Activated CD8-positive, alpha-beta T cell treated with anti-CD3 and anti-CD28 coated beads for 36 hours (primary cell): ENCODE measurements at regions not wholly inside any gene's neighbourhood (a gene's known extent, or its start where the extent isn't known, plus 50 kb on each side); places are given as distances from the start of the nearest gene placed in this dataset.

Experiments
- ATAC-seq: fragments of 200-7000 bp; cut with Tn5 transposase; one replicate; pipeline ENCODE4 v1.10.0; 2021; ENCODE audit warnings: mild to moderate bottlenecking, moderate library complexity
- CTCF ChIA-PET: fragments of 350-600 bp; sonication (Branson Sonifier 250); formaldehyde crosslinking; loops from one replicate; lab custom pipeline; 2021; ENCODE audit warnings: antibody characterized with exemption; lab: Charles Lee
- POLR2A ChIA-PET: fragments of 350-600 bp; sonication (Branson Sonifier 250); formaldehyde crosslinking; loops from one replicate; lab custom pipeline; 2021; ENCODE audit warnings: antibody characterized with exemption; lab: Charles Lee
- DNase-seq: peaks from one replicate; pipeline ENCODE4 v3.0.0-alpha.2; 2020
- H3K27ac Mint-ChIP-seq: one replicate; pipeline ENCODE4 v1.8.0; 2021; ENCODE audit warnings: mild to moderate bottlenecking, mixed read lengths
- H3K27me3 Mint-ChIP-seq: one replicate; pipeline ENCODE4 v1.8.0; 2021; ENCODE audit warnings: mixed read lengths
- H3K36me3 Mint-ChIP-seq: one replicate; pipeline ENCODE4 v1.8.0; 2021; ENCODE audit warnings: low read depth, mixed read lengths
- H3K4me1 Mint-ChIP-seq: one replicate; pipeline ENCODE4 v1.8.0; 2021; ENCODE audit warnings: low read depth, mixed read lengths
- H3K4me3 Mint-ChIP-seq: one replicate; pipeline ENCODE4 v1.8.0; 2021; ENCODE audit warnings: mild to moderate bottlenecking, moderate library complexity, mixed read lengths
- H3K9me3 Mint-ChIP-seq: one replicate; pipeline ENCODE4 v1.8.0; 2021; ENCODE audit warnings: mixed read lengths
- intact Hi-C: fragments of 100-400 bp; cut with micrococcal nuclease; formaldehyde crosslinking; loops from one replicate; pipeline ENCODE4 v1.10.0; 2022
- TF ChIP-seq, protein P1 (sequence below): fragments of 200-600 bp; IDR thresholded peaks from one replicate; pipeline ENCODE4 v1.8.0; 2022; ENCODE audit warnings: antibody characterized with exemption, mild to moderate bottlenecking

DNA sequence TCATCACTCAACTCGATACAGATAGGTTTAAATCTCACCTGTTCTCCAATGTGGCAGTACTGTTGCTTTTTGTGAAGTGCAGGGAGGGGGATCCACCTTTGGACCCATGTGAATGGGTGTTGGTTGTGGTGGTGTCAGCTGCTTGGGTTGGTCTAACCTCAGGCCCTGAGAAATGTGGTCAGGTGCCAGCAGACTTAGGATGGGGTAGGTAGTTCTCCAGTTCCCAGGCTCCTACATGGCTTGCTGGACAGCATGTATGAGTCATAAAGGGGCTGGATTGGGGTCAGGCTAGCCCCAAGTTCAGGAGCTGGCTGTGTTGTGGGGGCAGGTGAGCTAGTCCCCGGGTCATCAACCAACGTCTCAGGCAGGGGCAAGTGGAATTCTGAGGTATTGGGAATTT lies 472.6 kb upstream of the CNTNAP2 start:
- H3K36me3 Mint-ChIP-seq, result no peaks in the 10 kb centered on the region
- ATAC-seq, result no peak
- DNase-seq, result no peak
- H3K27ac Mint-ChIP-seq, result no peak overlapping the region
- ChIA-PET CTCF (no interaction called here), POLR2A (no interaction called here)
- H3K4me1 Mint-ChIP-seq, result no peaks in the 10 kb centered on the region
- intact Hi-C loops, result no loop called here
- H3K9me3 Mint-ChIP-seq, result peaks cover 8% of the 10 kb centered on the region
- TF ChIP-seq, protein P1, sequence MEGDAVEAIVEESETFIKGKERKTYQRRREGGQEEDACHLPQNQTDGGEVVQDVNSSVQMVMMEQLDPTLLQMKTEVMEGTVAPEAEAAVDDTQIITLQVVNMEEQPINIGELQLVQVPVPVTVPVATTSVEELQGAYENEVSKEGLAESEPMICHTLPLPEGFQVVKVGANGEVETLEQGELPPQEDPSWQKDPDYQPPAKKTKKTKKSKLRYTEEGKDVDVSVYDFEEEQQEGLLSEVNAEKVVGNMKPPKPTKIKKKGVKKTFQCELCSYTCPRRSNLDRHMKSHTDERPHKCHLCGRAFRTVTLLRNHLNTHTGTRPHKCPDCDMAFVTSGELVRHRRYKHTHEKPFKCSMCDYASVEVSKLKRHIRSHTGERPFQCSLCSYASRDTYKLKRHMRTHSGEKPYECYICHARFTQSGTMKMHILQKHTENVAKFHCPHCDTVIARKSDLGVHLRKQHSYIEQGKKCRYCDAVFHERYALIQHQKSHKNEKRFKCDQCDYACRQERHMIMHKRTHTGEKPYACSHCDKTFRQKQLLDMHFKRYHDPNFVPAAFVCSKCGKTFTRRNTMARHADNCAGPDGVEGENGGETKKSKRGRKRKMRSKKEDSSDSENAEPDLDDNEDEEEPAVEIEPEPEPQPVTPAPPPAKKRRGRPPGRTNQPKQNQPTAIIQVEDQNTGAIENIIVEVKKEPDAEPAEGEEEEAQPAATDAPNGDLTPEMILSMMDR, result no peak
- H3K27me3 Mint-ChIP-seq, result no peaks in the 10 kb centered on the region
- no peak overlapping the region for H3K4me3 Mint-ChIP-seq

DNA sequence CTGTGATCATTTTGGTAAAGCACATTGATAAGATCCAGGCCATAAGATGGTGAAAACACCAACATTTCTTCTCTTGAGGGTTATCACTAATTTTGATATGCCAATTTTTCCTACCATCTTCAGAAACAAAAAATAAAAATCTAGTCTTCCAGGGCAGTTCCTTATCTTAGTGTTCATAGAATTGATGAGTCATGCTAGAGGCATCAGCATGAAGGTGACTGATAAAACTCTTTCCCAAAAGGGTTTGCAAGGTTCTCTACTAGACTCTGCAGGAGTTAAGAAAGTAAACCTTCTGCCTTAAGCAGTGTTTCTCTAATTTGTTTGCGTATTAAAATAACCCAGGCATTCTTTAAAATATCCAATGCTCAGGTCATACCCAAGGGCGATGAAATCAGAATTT lies 483.1 kb upstream of the CNTNAP2 start:
- no peak overlapping the region for H3K4me3 Mint-ChIP-seq
- no peak for ATAC-seq
- H3K9me3 Mint-ChIP-seq, result peaks cover 3% of the 10 kb centered on the region
- TF ChIP-seq, protein P1, result no peak
- no peaks in the 10 kb centered on the region for H3K36me3 Mint-ChIP-seq
- no peaks in the 10 kb centered on the region for H3K27me3 Mint-ChIP-seq
- DNase-seq, result no peak
- intact Hi-C loops, result no loop called here
- H3K27ac Mint-ChIP-seq, result no peak overlapping the region
- no peaks in the 10 kb centered on the region for H3K4me1 Mint-ChIP-seq
- ChIA-PET CTCF (no interaction called here), POLR2A (no interaction called here)

DNA sequence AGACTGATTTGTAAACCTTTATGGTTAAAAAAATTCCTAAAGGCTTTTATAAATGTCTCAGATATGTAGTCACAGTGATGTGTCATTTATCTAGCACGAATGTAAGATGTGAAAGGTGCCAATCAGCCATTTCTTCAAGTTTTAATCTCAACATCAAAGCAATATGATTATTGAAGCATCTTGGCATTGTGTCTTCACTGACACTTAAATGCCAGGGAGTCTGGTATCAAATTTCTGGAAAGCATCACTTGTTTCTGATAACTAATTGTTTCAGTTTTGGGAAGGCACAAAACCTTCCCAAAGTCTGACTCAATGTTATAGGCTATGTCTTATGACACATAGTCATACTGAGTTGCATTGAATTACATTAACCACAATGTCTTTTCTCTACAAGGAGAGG lies 492.0 kb upstream of the CNTNAP2 start:
- TF ChIP-seq, protein P1, result no peak
- CTCF ChIA-PET, result no interaction called here

DNA sequence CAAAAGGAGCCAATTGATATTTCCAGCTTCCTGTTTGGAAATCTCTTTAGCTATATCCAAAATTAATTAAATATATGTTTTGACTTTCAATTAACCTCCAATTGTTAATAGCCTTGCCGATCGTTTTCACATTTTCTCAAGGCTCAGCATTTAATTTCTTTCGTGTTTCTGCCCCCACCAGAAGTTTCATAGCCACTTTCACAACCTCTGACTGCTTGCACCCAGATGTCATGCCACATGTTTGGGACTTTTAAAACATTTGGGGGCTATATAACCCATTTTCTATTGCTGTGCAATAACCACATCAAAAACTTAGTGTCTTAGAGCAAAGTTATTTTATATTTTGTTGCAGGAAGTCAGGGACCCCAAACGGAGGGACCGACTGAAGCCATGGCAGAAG lies 510.6 kb upstream of the CNTNAP2 start:
- H3K27me3 Mint-ChIP-seq, result no peaks in the 10 kb centered on the region
- H3K9me3 Mint-ChIP-seq, result peaks cover 17% of the 10 kb centered on the region
- H3K4me1 Mint-ChIP-seq, result no peaks in the 10 kb centered on the region
- ATAC-seq, result no peak
- no peak overlapping the region for H3K27ac Mint-ChIP-seq
- intact Hi-C loops, result no loop called here
- DNase-seq, result no peak
- CTCF ChIA-PET, result no interaction called here
- H3K36me3 Mint-ChIP-seq, result no peaks in the 10 kb centered on the region
- TF ChIP-seq, protein P1, result no peak
- H3K4me3 Mint-ChIP-seq, result no peak overlapping the region
- POLR2A ChIA-PET, result no interaction called here

More for the DNA sequence above, 492.0 kb upstream of the CNTNAP2 start:
- no peak overlapping the region for H3K4me3 Mint-ChIP-seq
- POLR2A ChIA-PET, result no interaction called here
- no peak for DNase-seq
- H3K9me3 Mint-ChIP-seq, result no peaks in the 10 kb centered on the region
- intact Hi-C loops, result no loop called here
- H3K27me3 Mint-ChIP-seq, result no peaks in the 10 kb centered on the region
- no peaks in the 10 kb centered on the region for H3K36me3 Mint-ChIP-seq
- ATAC-seq, result no peak
- H3K4me1 Mint-ChIP-seq, result no peaks in the 10 kb centered on the region
- H3K27ac Mint-ChIP-seq, result no peak overlapping the region

DNA sequence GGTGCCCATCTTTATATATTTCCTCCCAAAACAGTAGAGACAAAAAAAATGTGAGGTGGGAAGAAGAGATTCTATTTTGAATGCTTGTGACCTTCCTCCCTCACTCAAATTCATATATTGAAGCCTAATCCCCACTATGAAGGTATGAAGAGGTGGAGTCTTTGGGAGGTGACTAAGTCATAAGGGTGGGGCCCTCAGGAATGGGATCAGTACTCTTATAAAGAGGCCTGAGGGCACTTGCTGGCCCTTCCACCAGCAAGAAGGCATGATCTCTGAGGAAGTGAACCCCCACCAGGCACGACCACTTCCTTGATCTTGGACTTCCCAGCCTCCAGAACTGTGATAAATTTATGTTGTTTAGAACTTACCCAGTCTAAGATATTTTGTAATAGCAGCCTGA lies 517.2 kb upstream of the CNTNAP2 start:
- Mint-ChIP-seq H3K4me1 (no peaks in the 10 kb centered on the region), H3K9me3 (peaks cover 9% of the 10 kb centered on the region), H3K27me3 (no peaks in the 10 kb centered on the region), H3K4me3 (no peak overlapping the region), H3K27ac (no peak overlapping the region), H3K36me3 (no peaks in the 10 kb centered on the region)
- POLR2A ChIA-PET, result no interaction called here
- no peak for ATAC-seq
- CTCF ChIA-PET, result no interaction called here
- TF ChIP-seq, protein P1, result no peak
- DNase-seq, result no peak
- intact Hi-C loops, result no loop called here
